ENCODE measurements at regions not wholly inside any gene's neighbourhood (a gene's known extent, or its start where the extent isn't known, plus 50 kb on each side); places are given as distances from the start of the nearest gene placed in this dataset.

DNA sequence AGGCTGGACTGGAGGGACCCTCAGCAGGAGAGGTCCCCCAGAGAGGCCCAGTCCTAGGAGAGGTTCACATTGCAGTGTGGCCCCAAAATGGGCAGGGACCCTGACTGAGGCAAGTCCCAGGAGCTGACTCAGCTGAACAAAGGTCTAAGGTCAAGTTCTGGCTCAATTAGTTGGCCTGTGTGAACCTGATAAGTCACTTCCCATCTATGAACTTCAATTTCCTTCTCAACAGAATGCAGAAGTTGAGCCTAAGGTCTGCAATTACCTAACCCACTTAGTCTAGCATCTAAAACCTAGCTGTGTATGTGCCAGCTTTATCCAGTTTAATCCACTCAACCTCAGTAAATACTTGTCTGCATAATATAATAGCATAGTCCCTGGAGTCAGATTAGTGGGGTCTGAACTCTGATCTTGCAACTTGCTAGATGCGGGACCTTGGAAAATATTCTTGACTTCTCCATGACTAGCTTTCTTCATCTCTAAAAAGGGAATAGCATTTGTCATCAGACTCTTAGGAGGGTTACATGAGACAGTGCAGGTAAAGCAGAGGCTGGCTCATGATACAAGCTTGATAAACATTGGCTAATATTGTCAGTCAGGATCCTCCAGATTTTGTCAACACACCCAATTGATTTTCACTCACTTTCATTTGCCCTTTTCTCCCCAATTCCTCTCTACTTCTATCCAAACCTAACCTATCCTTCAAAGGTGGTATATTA, 465.5 kb downstream of the INSC start:
- H3K4me3 Mint-ChIP-seq: no peak overlapping the region
- no peak overlapping the region for H3K27ac Mint-ChIP-seq
- TF ChIP-seq, protein P1, sequence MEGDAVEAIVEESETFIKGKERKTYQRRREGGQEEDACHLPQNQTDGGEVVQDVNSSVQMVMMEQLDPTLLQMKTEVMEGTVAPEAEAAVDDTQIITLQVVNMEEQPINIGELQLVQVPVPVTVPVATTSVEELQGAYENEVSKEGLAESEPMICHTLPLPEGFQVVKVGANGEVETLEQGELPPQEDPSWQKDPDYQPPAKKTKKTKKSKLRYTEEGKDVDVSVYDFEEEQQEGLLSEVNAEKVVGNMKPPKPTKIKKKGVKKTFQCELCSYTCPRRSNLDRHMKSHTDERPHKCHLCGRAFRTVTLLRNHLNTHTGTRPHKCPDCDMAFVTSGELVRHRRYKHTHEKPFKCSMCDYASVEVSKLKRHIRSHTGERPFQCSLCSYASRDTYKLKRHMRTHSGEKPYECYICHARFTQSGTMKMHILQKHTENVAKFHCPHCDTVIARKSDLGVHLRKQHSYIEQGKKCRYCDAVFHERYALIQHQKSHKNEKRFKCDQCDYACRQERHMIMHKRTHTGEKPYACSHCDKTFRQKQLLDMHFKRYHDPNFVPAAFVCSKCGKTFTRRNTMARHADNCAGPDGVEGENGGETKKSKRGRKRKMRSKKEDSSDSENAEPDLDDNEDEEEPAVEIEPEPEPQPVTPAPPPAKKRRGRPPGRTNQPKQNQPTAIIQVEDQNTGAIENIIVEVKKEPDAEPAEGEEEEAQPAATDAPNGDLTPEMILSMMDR (IDR thresholded peaks at IDR 0.05; ENCODE audit: unreplicated experiment): no peak
- peaks cover 6% of the 10 kb centered on the region for H3K4me1 Mint-ChIP-seq
- H3K27me3 Mint-ChIP-seq (ENCODE audit: low read depth): peaks cover 16% of the 10 kb centered on the region
- no peaks in the 10 kb centered on the region for H3K36me3 Mint-ChIP-seq
- no peak for DNase-seq (ENCODE audit: low spot score in 2 of 2, unreplicated experiment in 2 of 2)
- no peaks in the 10 kb centered on the region for H3K9me3 Mint-ChIP-seq

DNA sequence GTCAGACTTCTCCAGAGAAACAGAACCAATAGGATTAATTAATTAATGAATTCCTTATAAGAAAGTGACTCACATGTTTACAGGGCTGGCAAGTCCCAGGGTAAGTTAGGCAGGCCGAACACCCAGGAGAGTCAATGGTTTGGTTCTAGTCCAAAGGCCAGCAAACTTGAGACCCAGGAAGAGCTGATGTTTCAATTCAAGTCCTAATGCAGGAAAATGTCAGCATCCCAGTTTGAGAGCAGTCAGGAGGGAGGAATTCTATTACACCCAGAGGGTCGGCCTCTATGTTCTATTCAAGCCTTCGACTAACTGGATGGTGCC, 466.0 kb downstream of the INSC start:
- Mint-ChIP-seq H3K4me3 (no peak overlapping the region), H3K27ac (no peak overlapping the region), H3K4me1 (peaks cover 6% of the 10 kb centered on the region), H3K36me3 (no peaks in the 10 kb centered on the region), H3K27me3 (ENCODE audit: low read depth) (peaks cover 13% of the 10 kb centered on the region), H3K9me3 (no peaks in the 10 kb centered on the region)
- no peak for DNase-seq (ENCODE audit: low spot score in 2 of 2, unreplicated experiment in 2 of 2)
- TF ChIP-seq, protein P1 (IDR thresholded peaks at IDR 0.05; ENCODE audit: unreplicated experiment): no peak

DNA sequence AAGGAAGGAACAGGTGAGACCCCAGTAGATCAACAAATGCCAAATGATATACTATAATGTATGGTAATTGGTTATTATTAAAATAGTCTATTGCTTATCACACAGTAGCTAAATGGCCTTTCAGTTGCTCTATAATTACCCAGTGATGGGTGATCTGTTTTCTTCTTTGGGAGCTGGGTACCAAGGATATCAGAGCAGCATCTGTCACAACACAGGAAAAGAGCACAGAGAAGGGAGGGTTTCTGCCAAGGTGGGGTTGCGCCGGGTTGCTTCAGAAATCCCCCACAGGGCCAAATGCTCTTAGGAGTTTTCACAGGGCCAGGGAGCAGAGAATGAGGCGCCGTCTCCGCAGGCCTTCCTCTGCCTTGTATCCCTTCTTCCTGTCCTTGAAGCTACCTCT, 469.4 kb downstream of the INSC start:
- Mint-ChIP-seq H3K4me1 (peaks cover 11% of the 10 kb centered on the region), H3K4me3 (no peak overlapping the region), H3K27me3 (ENCODE audit: low read depth) (no peaks in the 10 kb centered on the region), H3K36me3 (no peaks in the 10 kb centered on the region), H3K27ac (no peak overlapping the region), H3K9me3 (no peaks in the 10 kb centered on the region)
- TF ChIP-seq, protein P1 (IDR thresholded peaks at IDR 0.05; ENCODE audit: unreplicated experiment): no peak
- no peak for DNase-seq (ENCODE audit: low spot score in 2 of 2, unreplicated experiment in 2 of 2)

DNA sequence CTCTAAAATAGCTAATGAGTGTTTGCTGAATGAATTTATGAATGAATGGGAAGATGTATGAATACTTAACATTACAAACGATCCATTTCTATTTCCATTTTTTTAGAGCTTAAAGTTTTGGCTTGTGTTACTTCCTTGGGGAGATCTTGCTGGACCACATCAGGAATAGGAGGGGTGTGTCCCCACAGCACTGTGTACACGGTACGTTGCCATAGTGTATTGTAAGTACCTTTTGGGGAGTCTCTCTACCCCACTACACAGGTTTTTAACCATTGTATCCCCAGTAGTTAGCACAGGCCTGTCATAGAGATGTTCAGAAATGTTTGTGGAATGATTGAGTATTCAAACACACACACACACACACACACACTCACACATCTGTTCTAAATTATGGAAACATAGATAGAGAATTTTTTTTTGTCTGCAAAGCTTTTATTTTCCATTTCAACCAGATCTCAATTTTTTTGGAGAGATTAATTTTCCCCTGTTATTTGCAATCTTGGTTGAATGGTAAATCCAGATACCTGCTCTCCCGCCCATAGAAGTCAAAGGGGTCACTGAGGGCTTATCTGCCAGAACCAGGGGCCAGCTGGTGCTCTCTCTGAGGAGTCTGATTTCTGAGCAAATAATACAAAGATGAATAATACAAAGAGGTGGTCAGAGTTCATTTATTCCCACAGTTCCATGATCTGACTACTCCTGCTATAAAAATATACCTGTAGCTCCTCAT, 471.0 kb downstream of the INSC start:
- no peak for DNase-seq (ENCODE audit: low spot score in 2 of 2, unreplicated experiment in 2 of 2)
- Mint-ChIP-seq H3K36me3 (no peaks in the 10 kb centered on the region), H3K27me3 (ENCODE audit: low read depth) (no peaks in the 10 kb centered on the region), H3K27ac (no peak overlapping the region), H3K4me1 (peaks cover 12% of the 10 kb centered on the region), H3K4me3 (no peak overlapping the region), H3K9me3 (peaks cover 1% of the 10 kb centered on the region)
- TF ChIP-seq, protein P1 (IDR thresholded peaks at IDR 0.05; ENCODE audit: unreplicated experiment): no peak

DNA sequence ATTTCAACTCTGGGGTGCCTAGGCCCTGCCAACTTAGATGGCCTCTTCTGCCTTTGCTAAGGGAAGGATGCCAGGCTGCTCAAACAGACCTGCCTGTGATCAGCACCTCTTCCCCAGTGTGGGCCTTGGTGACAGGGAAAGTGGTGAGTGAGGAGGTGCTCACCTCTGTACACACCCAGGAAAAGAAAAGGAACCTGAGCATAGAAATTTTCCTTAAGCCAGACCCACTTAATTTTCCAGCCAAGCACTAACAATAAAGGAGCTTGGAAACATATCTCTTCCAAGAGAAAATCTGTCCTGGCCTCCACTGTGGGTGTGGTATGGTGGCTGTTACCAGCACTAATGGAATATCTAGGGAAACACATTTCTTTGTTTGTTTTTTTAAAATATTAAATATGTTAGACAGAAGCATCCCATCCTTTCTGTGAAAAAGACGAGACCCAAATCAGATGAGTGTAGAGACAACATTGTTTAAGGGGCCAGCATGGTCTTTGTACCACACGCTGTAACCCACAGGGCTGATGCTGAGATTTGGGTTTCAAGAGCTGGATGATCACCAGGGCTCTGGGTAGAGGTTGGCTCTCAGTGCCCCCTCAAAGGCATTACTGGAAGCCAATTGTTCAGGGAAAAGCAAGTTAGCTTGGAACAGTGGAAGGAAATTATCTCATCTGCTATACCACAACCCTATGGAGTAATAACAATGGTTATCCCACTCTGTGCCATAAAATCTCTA, 472.2 kb downstream of the INSC start:
- no peak overlapping the region for H3K4me3 Mint-ChIP-seq
- TF ChIP-seq, protein P1 (IDR thresholded peaks at IDR 0.05; ENCODE audit: unreplicated experiment): no peak
- peaks cover 4% of the 10 kb centered on the region for H3K9me3 Mint-ChIP-seq
- no peaks in the 10 kb centered on the region for H3K36me3 Mint-ChIP-seq
- no peak overlapping the region for H3K27ac Mint-ChIP-seq
- no peak for DNase-seq (ENCODE audit: low spot score in 2 of 2, unreplicated experiment in 2 of 2)
- H3K4me1 Mint-ChIP-seq: peaks cover 23% of the 10 kb centered on the region
- H3K27me3 Mint-ChIP-seq (ENCODE audit: low read depth): no peaks in the 10 kb centered on the region
